Hematopoietic multipotent progenitor cell treated with erythropoietin and hydrocortisone succinate and interleukin-3 and kit ligand, for 8 days (in vitro differentiated cells): ENCODE measurements at regions not wholly inside any gene's neighbourhood (a gene's known extent, or its start where the extent isn't known, plus 50 kb on each side); places are given as distances from the start of the nearest gene placed in this dataset.

Experiments
- DNase-seq: peaks from one replicate; pipeline ENCODE4 v3.0.0-alpha.2; 2015

GRCh38 chr15:35872577-35872976, 326.6 kb upstream of the DPH6 start:
- DNase-seq, result no peak

- DNase-seq, result no peak
Observed at GRCh38 chr15:35874260-35874905, 328.4 kb upstream of the DPH6 start.

GRCh38 chr15:35876762-35877161, 330.8 kb upstream of the DPH6 start:
- DNase-seq, result no peak

GRCh38 chr15:35880896-35881295, 334.9 kb upstream of the DPH6 start:
- DNase-seq, result no peak

GRCh38 chr15:35885870-35886269, 339.9 kb upstream of the DPH6 start:
- DNase-seq, result no peak

GRCh38 chr15:35886765-35887164, 340.8 kb upstream of the DPH6 start:
- no peak for DNase-seq

GRCh38 chr15:35888815-35889214, 342.9 kb upstream of the DPH6 start:
- DNase-seq, result no peak

GRCh38 chr15:35907511-35907910, 361.5 kb upstream of the DPH6 start:
- no peak for DNase-seq

GRCh38 chr15:35909414-35909813, 363.4 kb upstream of the DPH6 start:
- DNase-seq, result no peak

- no peak for DNase-seq
Observed at GRCh38 chr15:35910227-35910626, 364.3 kb upstream of the DPH6 start.

- DNase-seq, result no peak
Observed at GRCh38 chr15:35911052-35911777, 365.2 kb upstream of the DPH6 start.

GRCh38 chr15:35912196-35912595, 366.2 kb upstream of the DPH6 start:
- no peak for DNase-seq

- no peak for DNase-seq
Observed at GRCh38 chr15:35914573-35914972, 368.6 kb upstream of the DPH6 start.

GRCh38 chr15:35921046-35921445, 375.1 kb upstream of the DPH6 start:
- DNase-seq, result no peak

GRCh38 chr15:35925275-35926006, 379.5 kb upstream of the DPH6 start:
- no peak for DNase-seq

GRCh38 chr15:35926007-35926380, 380.0 kb upstream of the DPH6 start:
- DNase-seq, result no peak

- no peak for DNase-seq
Observed at GRCh38 chr15:35928847-35929246, 382.9 kb upstream of the DPH6 start.

- DNase-seq, result no peak
Observed at GRCh38 chr15:35929740-35930444, 383.9 kb upstream of the DPH6 start.

GRCh38 chr15:35931799-35932341, 385.9 kb upstream of the DPH6 start:
- DNase-seq, result no peak

- no peak for DNase-seq
Observed at GRCh38 chr15:35932531-35932930, 386.6 kb upstream of the DPH6 start.

GRCh38 chr15:35933531-35933930, 387.6 kb upstream of the DPH6 start:
- no peak for DNase-seq

GRCh38 chr15:35934383-35935049, 388.6 kb upstream of the DPH6 start:
- no peak for DNase-seq

- no peak for DNase-seq
Observed at GRCh38 chr15:35936284-35936683, 390.3 kb upstream of the DPH6 start.
